Central memory CD8-positive, alpha-beta T cell (primary cell): ENCODE measurements at regions not wholly inside any gene's neighbourhood (a gene's known extent, or its start where the extent isn't known, plus 50 kb on each side); places are given as distances from the start of the nearest gene placed in this dataset.
"Not testable (repeated sequence)": the region's sequence is repeated elsewhere in the genome, so short reads cannot be mapped to it uniquely, and the experiment has no call there.

Experiments
- ATAC-seq: fragments of 150-1000 bp; cut with Tn5 transposase; replicated peaks from 2 replicates; pipeline ENCODE4 v1.10.0; 2022; ENCODE audit warnings: mild to moderate bottlenecking, moderate FRiP score, moderate number of reproducible peaks; ENCODE audit not compliant: poor library complexity, severe bottlenecking; ENCODE audit errors: extremely low read depth
- DNase-seq, 2 donors: peaks; one replicate each; pipeline ENCODE4 v3.0.0; 2021; ENCODE audit warnings: low spot score in 2 of 2
- H3K27ac Mint-ChIP-seq: one replicate; pipeline ENCODE4 v1.8.0; 2022; ENCODE audit warnings: low read depth, mild to moderate bottlenecking, moderate library complexity, mixed read lengths
- H3K27me3 Mint-ChIP-seq: one replicate; pipeline ENCODE4 v1.8.0; 2022; ENCODE audit warnings: mixed read lengths
- H3K36me3 Mint-ChIP-seq: one replicate; pipeline ENCODE4 v1.8.0; 2022; ENCODE audit warnings: mild to moderate bottlenecking, moderate library complexity, mixed read lengths; ENCODE audit not compliant: insufficient read depth
- H3K4me1 Mint-ChIP-seq: one replicate; pipeline ENCODE4 v1.8.0; 2022; ENCODE audit warnings: mixed read lengths
- H3K4me3 Mint-ChIP-seq: one replicate; pipeline ENCODE4 v1.8.0; 2022; ENCODE audit warnings: mild to moderate bottlenecking, moderate library complexity, mixed read lengths
- H3K9me3 Mint-ChIP-seq: one replicate; pipeline ENCODE4 v1.8.0; 2022; ENCODE audit warnings: mixed read lengths

DNA sequence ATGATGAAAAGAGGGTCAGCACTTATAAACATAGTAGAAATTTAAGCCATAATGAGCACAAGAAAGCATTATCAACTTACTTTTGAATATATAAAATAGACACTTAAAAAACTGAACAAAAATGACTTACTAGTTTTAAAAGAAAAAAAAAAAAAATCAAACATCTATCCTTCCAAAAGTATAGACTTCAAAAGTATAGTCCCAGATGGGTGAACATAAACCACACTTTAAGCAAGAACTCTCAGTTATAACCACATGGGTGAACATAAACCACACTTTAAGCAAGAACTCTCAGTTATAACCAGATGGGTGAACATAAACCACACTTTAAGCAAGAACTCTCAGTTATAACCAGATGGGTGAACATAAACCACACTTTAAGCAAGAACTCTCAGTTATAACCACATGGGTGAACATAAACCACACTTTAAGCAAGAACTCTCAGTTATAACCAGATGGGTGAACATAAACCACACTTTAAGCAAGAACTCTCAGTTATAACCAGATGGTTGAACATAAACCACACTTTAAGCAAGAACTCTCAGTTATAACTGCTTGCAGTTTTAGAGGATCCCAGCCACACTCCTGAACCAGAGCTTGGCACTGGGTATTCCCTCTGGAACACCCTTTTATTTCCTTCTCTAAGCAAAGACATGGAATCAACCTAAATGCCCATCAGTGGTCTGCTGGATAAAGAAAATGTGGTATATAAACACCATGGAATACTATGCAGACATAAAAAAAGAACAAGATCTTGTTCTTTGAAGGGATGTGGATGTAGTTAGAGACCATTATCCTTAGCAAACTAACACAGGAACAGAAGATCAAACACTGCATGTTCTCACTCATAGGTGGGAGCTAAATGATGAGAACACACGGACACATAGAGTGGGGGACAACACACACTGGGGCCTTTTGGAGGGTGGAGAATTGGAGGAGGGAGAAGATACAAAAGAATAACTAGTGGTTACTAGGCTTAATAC is 82.6 kb upstream of the AGAP9 start:
- H3K9me3 Mint-ChIP-seq, H3K27ac Mint-ChIP-seq, H3K27me3 Mint-ChIP-seq, H3K4me1 Mint-ChIP-seq, H3K36me3 Mint-ChIP-seq, H3K4me3 Mint-ChIP-seq, DNase-seq: not testable (repeated sequence)
- ATAC-seq = peak; percentile 19

DNA sequence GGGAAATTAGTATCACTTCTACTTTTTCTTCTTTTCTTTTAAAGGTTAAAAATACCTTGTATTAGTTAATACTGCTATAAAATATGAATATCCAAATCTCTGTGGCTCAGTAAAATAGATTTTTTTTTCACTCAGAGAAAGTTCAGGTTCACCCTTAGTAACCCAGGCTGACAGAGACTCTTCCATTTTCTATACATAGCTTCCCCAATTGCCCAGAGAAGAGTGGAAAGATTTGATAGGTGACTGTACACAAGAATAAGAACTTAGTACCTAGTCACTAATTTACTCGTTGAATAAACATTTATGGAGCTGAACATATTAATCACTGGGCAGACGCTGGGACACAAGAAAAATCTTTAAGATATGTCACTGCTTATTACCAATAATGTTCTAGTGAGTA is 77.2 kb upstream of the AGAP9 start:
- DNase-seq, ATAC-seq, H3K4me3 Mint-ChIP-seq, H3K27me3 Mint-ChIP-seq, H3K4me1 Mint-ChIP-seq, H3K9me3 Mint-ChIP-seq, H3K36me3 Mint-ChIP-seq, H3K27ac Mint-ChIP-seq: not testable (repeated sequence)

DNA sequence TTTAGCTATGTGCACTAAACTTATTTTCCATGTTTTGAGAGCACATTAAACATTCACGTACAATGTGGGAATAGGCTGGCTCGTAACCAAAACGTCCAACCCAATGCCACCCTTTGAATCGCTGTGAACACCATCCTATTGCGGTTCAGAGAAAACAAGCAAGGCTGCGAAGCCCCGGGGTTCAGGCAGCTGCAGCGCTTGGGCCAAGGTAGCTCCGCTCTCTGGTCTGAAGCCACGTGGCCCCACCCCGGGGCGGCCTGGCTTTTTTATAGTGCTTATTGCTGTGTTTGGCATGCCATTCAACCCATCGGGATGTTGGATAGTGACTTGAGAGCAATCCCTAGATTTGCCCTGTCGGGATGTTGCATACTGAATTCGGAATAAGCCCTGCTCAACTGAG is 76.7 kb upstream of the AGAP9 start:
- H3K27me3 Mint-ChIP-seq, H3K4me1 Mint-ChIP-seq, ATAC-seq: not testable (repeated sequence)

DNA sequence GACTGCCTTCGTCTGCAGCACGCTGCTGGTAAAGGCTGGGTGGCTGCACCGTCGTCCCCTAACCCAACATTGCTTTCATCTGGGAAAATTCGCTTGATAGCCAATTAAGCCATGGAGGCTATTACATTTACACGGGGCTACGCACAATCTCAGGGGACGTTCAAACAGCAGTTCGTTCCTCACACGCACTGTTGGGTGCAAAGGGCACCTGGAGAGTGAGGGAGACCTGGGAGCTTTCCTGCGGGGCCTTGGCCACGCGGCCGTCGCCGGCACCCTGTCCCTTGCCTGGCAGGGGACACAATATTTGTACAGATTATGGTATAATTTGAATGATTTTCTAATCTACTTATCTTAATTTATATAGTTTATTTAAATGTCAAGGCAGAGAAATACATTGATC is 76.2 kb upstream of the AGAP9 start:
- ATAC-seq, H3K27ac Mint-ChIP-seq, H3K4me3 Mint-ChIP-seq, H3K27me3 Mint-ChIP-seq, H3K9me3 Mint-ChIP-seq, H3K4me1 Mint-ChIP-seq, DNase-seq, H3K36me3 Mint-ChIP-seq: not testable (repeated sequence)

More for the DNA sequence above, 76.7 kb upstream of the AGAP9 start:
- not testable (repeated sequence) for H3K36me3 Mint-ChIP-seq, H3K27ac Mint-ChIP-seq, H3K4me3 Mint-ChIP-seq, H3K9me3 Mint-ChIP-seq, DNase-seq

DNA sequence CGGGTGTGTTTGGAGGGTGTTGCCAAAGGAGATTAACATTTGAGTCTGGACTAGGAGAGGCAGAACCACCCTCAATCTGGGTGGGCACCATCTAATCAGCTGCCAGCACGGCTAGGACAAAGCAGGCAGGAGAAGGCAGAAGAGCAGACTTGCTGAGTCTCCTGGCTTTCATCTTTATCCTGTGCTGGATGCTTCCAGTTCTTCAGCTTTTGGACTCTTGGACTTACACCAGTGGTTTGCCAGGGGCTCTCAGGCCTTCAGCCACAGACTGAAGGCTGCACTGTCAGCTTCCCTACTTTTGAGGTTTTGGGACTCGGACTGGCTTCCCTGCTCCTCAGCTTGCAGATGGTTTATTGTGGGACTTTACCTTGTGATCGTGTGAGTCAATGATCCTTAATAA is 70.4 kb upstream of the AGAP9 start:
- peaks cover 18% of the 10 kb centered on the region for H3K27me3 Mint-ChIP-seq
- not testable (repeated sequence) for H3K9me3 Mint-ChIP-seq, H3K36me3 Mint-ChIP-seq, H3K4me3 Mint-ChIP-seq, H3K27ac Mint-ChIP-seq, H3K4me1 Mint-ChIP-seq, ATAC-seq, DNase-seq

DNA sequence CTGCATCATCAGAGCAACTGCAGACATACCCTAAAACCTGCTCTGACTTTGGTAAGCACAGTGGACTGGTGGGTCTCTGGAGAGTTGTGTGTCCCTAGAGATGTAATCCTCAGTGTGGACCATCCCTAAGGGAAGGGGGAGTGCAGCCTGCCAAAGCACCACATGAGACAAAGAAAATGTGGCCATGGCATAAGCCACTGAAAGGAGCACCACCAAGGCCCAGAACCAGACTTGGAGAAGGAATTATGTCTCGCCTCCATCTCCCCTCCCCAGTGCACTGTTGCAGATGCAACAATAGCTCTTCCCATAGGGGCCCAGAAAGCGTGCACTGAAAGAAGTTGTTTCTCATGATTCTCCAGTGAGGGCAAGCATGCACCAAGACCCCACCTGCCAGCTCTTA is 69.7 kb upstream of the AGAP9 start:
- not testable (repeated sequence) for DNase-seq, ATAC-seq, H3K36me3 Mint-ChIP-seq, H3K27ac Mint-ChIP-seq, H3K9me3 Mint-ChIP-seq, H3K4me1 Mint-ChIP-seq, H3K4me3 Mint-ChIP-seq
- peaks cover 18% of the 10 kb centered on the region for H3K27me3 Mint-ChIP-seq

DNA sequence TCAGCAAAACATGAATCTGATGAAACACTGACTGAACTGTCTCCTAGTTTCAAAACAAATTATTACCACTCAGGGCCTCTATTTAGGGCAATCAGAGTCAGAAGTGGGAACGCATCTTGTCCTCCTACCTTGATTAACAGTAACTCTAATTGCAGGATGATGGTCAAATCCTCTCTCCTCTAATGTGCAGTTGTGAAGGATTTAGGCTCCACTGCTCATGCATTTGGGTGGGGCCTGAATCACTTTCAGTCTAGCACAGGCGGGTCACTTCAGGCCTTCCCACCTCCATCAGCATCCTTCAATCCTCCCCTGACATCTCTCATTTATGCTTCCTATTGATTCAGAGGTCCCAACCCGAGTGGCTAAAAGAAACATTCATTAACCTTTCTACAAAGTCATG is 67.5 kb upstream of the AGAP9 start:
- peaks cover 18% of the 10 kb centered on the region for H3K27me3 Mint-ChIP-seq
- ATAC-seq, H3K4me1 Mint-ChIP-seq, H3K36me3 Mint-ChIP-seq, DNase-seq, H3K4me3 Mint-ChIP-seq, H3K9me3 Mint-ChIP-seq, H3K27ac Mint-ChIP-seq: not testable (repeated sequence)

DNA sequence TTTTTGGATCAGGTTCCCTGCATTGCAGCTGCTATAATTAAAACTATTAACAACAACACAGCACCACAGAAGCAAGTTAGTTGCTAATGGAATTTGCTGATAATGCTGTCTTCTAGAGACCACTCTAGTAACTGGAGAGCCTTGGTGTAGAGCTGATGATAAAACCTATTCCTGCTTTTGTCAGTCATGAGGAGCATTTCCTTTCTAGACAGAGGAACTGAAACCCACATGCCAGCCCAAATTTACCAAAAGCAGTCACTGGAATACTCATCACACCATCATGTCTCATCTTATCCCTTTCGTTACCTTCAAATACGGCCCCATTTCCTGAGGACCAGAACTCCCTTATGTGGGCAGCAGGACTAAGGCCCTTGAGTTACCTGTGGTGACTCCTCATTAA is 67.1 kb upstream of the AGAP9 start:
- not testable (repeated sequence) for H3K4me3 Mint-ChIP-seq, H3K4me1 Mint-ChIP-seq, ATAC-seq, H3K36me3 Mint-ChIP-seq, DNase-seq, H3K27ac Mint-ChIP-seq, H3K9me3 Mint-ChIP-seq
- peaks cover 17% of the 10 kb centered on the region for H3K27me3 Mint-ChIP-seq

DNA sequence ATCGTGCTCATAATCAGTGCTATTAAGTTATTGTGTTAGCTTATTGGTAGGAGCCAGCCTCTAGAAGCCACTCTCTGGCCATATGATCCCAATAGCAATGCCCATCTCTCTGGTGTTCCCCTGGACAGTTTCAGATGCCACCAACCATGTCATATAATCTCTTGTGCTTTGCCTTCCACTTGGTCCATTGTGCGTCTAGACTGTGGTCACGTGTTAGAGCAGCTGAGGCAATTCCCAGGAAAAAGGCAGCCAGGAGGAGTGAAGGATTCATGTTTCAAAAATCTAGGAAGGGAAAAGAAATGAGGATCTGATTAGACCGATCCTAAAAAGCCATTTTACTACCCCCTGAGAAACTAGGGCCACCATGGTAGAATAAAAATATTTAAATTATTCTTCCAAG is 58.6 kb upstream of the AGAP9 start:
- not testable (repeated sequence) for DNase-seq, H3K9me3 Mint-ChIP-seq, H3K4me1 Mint-ChIP-seq, H3K4me3 Mint-ChIP-seq, H3K27me3 Mint-ChIP-seq, H3K36me3 Mint-ChIP-seq, ATAC-seq, H3K27ac Mint-ChIP-seq

DNA sequence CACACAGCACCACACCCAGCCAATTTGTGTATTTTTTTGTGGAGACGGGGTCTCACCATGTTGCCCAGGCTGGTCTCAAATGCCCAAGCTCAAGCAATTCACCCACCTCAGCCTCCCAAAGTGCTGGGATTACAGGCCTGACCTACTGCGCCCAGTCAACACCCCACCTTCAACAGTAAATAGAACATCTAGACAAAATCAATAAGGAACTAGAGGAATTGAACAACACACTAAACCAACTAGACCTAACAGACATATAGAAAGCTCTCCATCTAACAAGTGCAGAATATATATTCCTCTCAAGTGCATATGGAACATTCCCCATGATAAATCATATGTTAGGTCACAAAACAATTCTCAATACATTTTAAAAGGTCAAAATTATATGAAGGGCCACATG is 56.6 kb upstream of the AGAP9 start:
- not testable (repeated sequence) for H3K27me3 Mint-ChIP-seq, H3K27ac Mint-ChIP-seq, H3K4me3 Mint-ChIP-seq, DNase-seq, H3K9me3 Mint-ChIP-seq, H3K4me1 Mint-ChIP-seq, H3K36me3 Mint-ChIP-seq, ATAC-seq

DNA sequence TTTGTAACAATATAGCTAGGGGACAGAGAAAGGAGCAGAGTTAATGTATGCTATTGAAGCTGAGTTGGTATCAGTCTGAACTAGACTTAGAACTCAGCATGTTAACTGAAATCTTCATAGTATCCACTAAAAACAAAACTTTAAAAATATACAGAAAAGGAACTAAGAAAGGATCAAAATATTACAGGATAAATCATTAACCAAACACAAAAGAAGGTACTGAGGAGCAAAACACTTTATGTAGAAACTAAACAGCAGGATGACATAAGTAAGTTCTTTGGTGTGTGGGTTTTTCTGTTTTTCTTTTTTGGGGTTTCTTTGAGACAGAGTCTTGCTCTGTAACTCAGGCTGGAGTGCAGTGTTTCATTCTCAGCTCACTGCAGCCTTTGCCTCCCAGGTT is 55.1 kb upstream of the AGAP9 start:
- H3K4me3 Mint-ChIP-seq, H3K27me3 Mint-ChIP-seq, H3K4me1 Mint-ChIP-seq, ATAC-seq, DNase-seq, H3K9me3 Mint-ChIP-seq, H3K36me3 Mint-ChIP-seq, H3K27ac Mint-ChIP-seq: not testable (repeated sequence)
